Transverse colon (tissue), 4 donors: ENCODE measurements at regions not wholly inside any gene's neighbourhood (a gene's known extent, or its start where the extent isn't known, plus 50 kb on each side); places are given as distances from the start of the nearest gene placed in this dataset.

ENCODE experiments used
- DNase-seq: peaks from one replicate; pipeline ENCODE4 v3.0.0-alpha.2; 2019
- H3K27ac ChIP-seq, 4 donors: fragments of 200-600 bp; sonication (generic); 2 replicates each; pipeline ENCODE4 v1.5.1; 2016 to 2018; ENCODE audit warnings: inconsistent platforms in 4 of 4
- H3K27me3 ChIP-seq: fragments of 200-600 bp; sonication (generic); 2 replicates; pipeline ENCODE4 v1.5.1; 2017; ENCODE audit warnings: inconsistent platforms
- H3K36me3 ChIP-seq, 4 donors: fragments of 200-600 bp; sonication (generic); 2 replicates each; pipeline ENCODE4 v1.5.1; 2017 to 2019; ENCODE audit warnings: inconsistent platforms in 4 of 4
- H3K4me1 ChIP-seq, 4 donors: fragments of 200-600 bp; sonication (generic); 2 replicates each; pipeline ENCODE4 v1.5.1; 2017 to 2020; ENCODE audit warnings: inconsistent platforms in 4 of 4
- H3K4me3 ChIP-seq, 4 donors: fragments of 200-600 bp; sonication (generic); 1 replicate in 1 of 4; 2 replicates in 3 of 4; pipeline versions ENCODE4 v1.5.1 to v1.6.1; 2017 to 2019; ENCODE audit warnings: inconsistent platforms in 4 of 4
- H3K9me3 ChIP-seq, 2 donors: fragments of 200-600 bp; sonication (generic); 2 replicates each; pipeline ENCODE4 v1.5.1; 2017 to 2019; ENCODE audit warnings: inconsistent platforms in 2 of 2
- CTCF ChIP-seq, 5 experiments: fragments of 200-600 bp in 3 of 5; fragments of 450-650 bp in 2 of 5; sonication (generic) in 3 of 5; IDR thresholded peaks; 1 replicate in 2 of 5; 2 replicates in 3 of 5; pipeline ENCODE4 v1.5.1; 2016 to 2017; ENCODE audit warnings: antibody characterized with exemption in 5 of 5, inconsistent platforms in 3 of 5, mild to moderate bottlenecking in 2 of 5, moderate library complexity in 1 of 5
- EP300 ChIP-seq: sonication (generic); formaldehyde crosslinking; IDR thresholded peaks from one replicate; pipeline ENCODE4 v1.6.1; 2017; ENCODE audit warnings: antibody characterized with exemption, low read depth
- POLR2A ChIP-seq: fragments of 450-650 bp; IDR thresholded peaks from one replicate; pipeline ENCODE4 v1.6.1; 2016; ENCODE audit warnings: antibody characterized with exemption, mild to moderate bottlenecking, moderate library complexity
- POLR2AphosphoS5 ChIP-seq, 3 donors: sonication (generic); formaldehyde crosslinking; IDR thresholded peaks; one replicate each; pipeline ENCODE4 v1.6.1; 2016; ENCODE audit warnings: antibody characterized with exemption in 3 of 3
- WGBS, 2 donors: methylation state at CpG; one replicate each; pipeline ENCODE4 v1.1.5; 2018; ENCODE audit warnings: low coverage in 1 of 2; 5-methylcytosine and 5-hydroxymethylcytosine counted together
- in situ Hi-C, 4 donors: fragments of 200-750 bp; cut with MboI; loops; one replicate each; pipeline versions ENCODE4 v1.15.0 to v1.15.1; 2017; ENCODE audit warnings: low sequenced_read_pairs in 3 of 4, low pct_ligation_motif_present in 1 of 4, low pct_unique_long_range_greater_than_20kb in 1 of 4
- intact Hi-C: fragments of 100-400 bp; cut with DNase I; formaldehyde crosslinking; loops from one replicate; pipeline ENCODE4 v1.15.1; 2023; ENCODE audit warnings: low total_unique reads

DNA sequence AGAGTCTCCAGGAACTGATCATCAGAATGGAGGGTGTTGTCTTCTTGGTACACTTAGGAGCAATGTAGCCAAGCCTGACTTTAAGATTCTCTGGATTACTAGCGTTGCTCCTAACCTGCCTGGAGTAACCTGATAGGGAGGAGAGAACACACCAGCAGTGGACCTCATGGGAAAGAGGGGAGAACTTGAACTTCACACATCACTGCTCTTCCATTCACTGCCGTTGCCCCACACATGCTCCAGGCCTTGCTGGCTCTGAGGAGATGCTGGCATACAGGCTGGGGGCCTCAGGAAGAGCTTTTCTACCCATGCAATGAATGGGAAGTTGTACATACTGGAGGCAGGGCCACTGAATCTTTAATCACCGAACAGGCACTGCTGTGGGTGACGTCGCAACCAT, 60.3 kb upstream of the ADAMTS16 start:
- WGBS, 2 donors, result 73 to 80% methylated on average over 4 to 5 of the region's 5 CpGs
- no peak for DNase-seq

GRCh38 chr5:5080790-5081189, 59.3 kb upstream of the ADAMTS16 start:
- WGBS, 2 donors, result 70 to 73% methylated on average over 3 to 5 of the region's 5 CpGs
- Histone ChIP-seq H3K36me3 (no peaks in the 10 kb centered on the region), H3K4me1 (no peaks in the 10 kb centered on the region), H3K9me3 (no peaks in the 10 kb centered on the region), H3K4me3 (no peak overlapping the region), H3K27me3 (no peaks in the 10 kb centered on the region), H3K27ac (no peak overlapping the region)
- in situ Hi-C loops (no loop called here), intact Hi-C loops (no loop called here)
- TF ChIP-seq EP300 (no peak), POLR2A (no peak), CTCF (IDR thresholded peaks at IDR 0.05) (no peak)
- no peak for DNase-seq

More for the DNA sequence above, 60.3 kb upstream of the ADAMTS16 start:
- Histone ChIP-seq H3K4me3 (no peak overlapping the region), H3K27ac (no peak overlapping the region), H3K36me3 (no peaks in the 10 kb centered on the region), H3K4me1 (no peaks in the 10 kb centered on the region), H3K27me3 (no peaks in the 10 kb centered on the region), H3K9me3 (no peaks in the 10 kb centered on the region)
- intact Hi-C loops (no loop called here), in situ Hi-C loops (no loop called here)
- TF ChIP-seq CTCF (IDR thresholded peaks at IDR 0.05) (no peak), POLR2AphosphoS5 (IDR thresholded peaks at IDR 0.05) (no peak), POLR2A (no peak)

- no peak overlapping the region for H3K27ac ChIP-seq
- no peak for DNase-seq
- in situ Hi-C loops (no loop called here), intact Hi-C loops (no loop called here)
- H3K9me3 ChIP-seq, result no peaks in the 10 kb centered on the region
- no peaks in the 10 kb centered on the region for H3K4me1 ChIP-seq
- 25% methylated on average over 1 of the region's 1 CpG; no CpG with 5 or more reads in 1 of the 2 donors for WGBS, 2 donors
- no peaks in the 10 kb centered on the region for H3K27me3 ChIP-seq
- H3K36me3 ChIP-seq, result no peaks in the 10 kb centered on the region
- no peak overlapping the region for H3K4me3 ChIP-seq
- no peak for TF ChIP-seq POLR2AphosphoS5 (IDR thresholded peaks at IDR 0.05)
- TF ChIP-seq EP300, result no peak
- no peak for TF ChIP-seq POLR2A
- TF ChIP-seq CTCF (IDR thresholded peaks at IDR 0.05), result no peak
These were observed 54.7 kb upstream of the ADAMTS16 start for GRCh38 chr5:5085381-5085780.

GRCh38 chr5:5089895-5090649, 50.1 kb upstream of the ADAMTS16 start:
- H3K4me1 ChIP-seq, result no peaks in the 10 kb centered on the region
- in situ Hi-C loops (no loop called here), intact Hi-C loops (no loop called here)
- WGBS, 2 donors, result 58 to 64% methylated on average over 3 of the region's 3 CpGs
- DNase-seq, result no peak
- no peak for TF ChIP-seq POLR2AphosphoS5 (IDR thresholded peaks at IDR 0.05)
- no peak for TF ChIP-seq POLR2A
- no peak for TF ChIP-seq CTCF (IDR thresholded peaks at IDR 0.05)
- no peak for TF ChIP-seq EP300
- no peaks in the 10 kb centered on the region for H3K27me3 ChIP-seq
- no peak overlapping the region for H3K4me3 ChIP-seq
- H3K27ac ChIP-seq, result no peak overlapping the region
- H3K9me3 ChIP-seq, result no peaks in the 10 kb centered on the region
- H3K36me3 ChIP-seq, result no peaks in the 10 kb centered on the region
